ENCODE measurements at regions not wholly inside any gene's neighbourhood (a gene's known extent, or its start where the extent isn't known, plus 50 kb on each side); places are given as distances from the start of the nearest gene placed in this dataset.

GRCh38 chr16:74184839-74185238 lies 111.8 kb upstream of the PSMD7 start:
- Histone ChIP-seq H4K91ac (ENCODE audit: low read depth, low read length) (no peak overlapping the region), H2BK120ac (ENCODE audit: insufficient read depth, low read length, poor library complexity) (no peak overlapping the region), H2AK5ac (ENCODE audit: low read length) (no peak overlapping the region), H3K79me1 (ENCODE audit: low read length) (no peaks in the 10 kb centered on the region), H3K4me1 (ENCODE audit: control insufficient read depth in 1 of 2, insufficient read depth in 2 of 2, low read length in 2 of 2) (no peaks in the 10 kb centered on the region), H2BK5ac (ENCODE audit: low read depth, low read length, poor library complexity) (no peak overlapping the region), H3K79me2 (ENCODE audit: control insufficient read depth, insufficient read depth, low read length, poor library complexity) (no peaks in the 10 kb centered on the region), H2BK12ac (ENCODE audit: low read length) (no peak overlapping the region), H3K4me2 (ENCODE audit: low read length) (no peak overlapping the region), H4K12ac (ENCODE audit: low read depth, low read length) (no peak overlapping the region), H3K9me3 (ENCODE audit: insufficient read depth, low read depth, low read length) (no peaks in the 10 kb centered on the region), H3K36me3 (ENCODE audit: control insufficient read depth in 1 of 2, insufficient read depth in 2 of 2, low read length in 2 of 2) (no peaks in the 10 kb centered on the region), H3K14ac (ENCODE audit: low read length) (no peak overlapping the region), H3K18ac (ENCODE audit: low read length) (no peak overlapping the region), H2AFZ (ENCODE audit: insufficient read depth, low read length, poor library complexity) (no peak overlapping the region), H3K9ac (ENCODE audit: low read length) (no peak overlapping the region), H3K4me3 (ENCODE audit: low read depth, low read length) (no peak overlapping the region), H3K27me3 (ENCODE audit: insufficient read depth, low read length) (no peaks in the 10 kb centered on the region), H3K23ac (ENCODE audit: low read length) (no peak overlapping the region), H3K4ac (ENCODE audit: low read depth, low read length) (no peak overlapping the region), H3K27ac (ENCODE audit: low read depth, low read length) (no peak overlapping the region), H4K8ac (ENCODE audit: low read depth, low read length) (no peak overlapping the region)
- no CpG with 5 or more reads among the region's 5 CpGs for WGBS (ENCODE audit: extremely low coverage, insufficient coverage, insufficient read length)
- DNase-seq = no peak

GRCh38 chr16:74183601-74184360 lies 112.8 kb upstream of the PSMD7 start:
- Histone ChIP-seq H2BK120ac (ENCODE audit: insufficient read depth, low read length, poor library complexity) (no peak overlapping the region), H2BK12ac (ENCODE audit: low read length) (no peak overlapping the region), H4K8ac (ENCODE audit: low read depth, low read length) (no peak overlapping the region), H3K9me3 (ENCODE audit: insufficient read depth, low read depth, low read length) (no peaks in the 10 kb centered on the region), H4K12ac (ENCODE audit: low read depth, low read length) (no peak overlapping the region), H2BK5ac (ENCODE audit: low read depth, low read length, poor library complexity) (no peak overlapping the region), H3K79me2 (ENCODE audit: control insufficient read depth, insufficient read depth, low read length, poor library complexity) (no peaks in the 10 kb centered on the region), H3K4me3 (ENCODE audit: low read depth, low read length) (no peak overlapping the region), H3K18ac (ENCODE audit: low read length) (no peak overlapping the region), H3K4me2 (ENCODE audit: low read length) (no peak overlapping the region), H2AK5ac (ENCODE audit: low read length) (no peak overlapping the region), H3K23ac (ENCODE audit: low read length) (no peak overlapping the region), H2AFZ (ENCODE audit: insufficient read depth, low read length, poor library complexity) (no peak overlapping the region), H3K27ac (ENCODE audit: low read depth, low read length) (no peak overlapping the region), H3K36me3 (ENCODE audit: control insufficient read depth in 1 of 2, insufficient read depth in 2 of 2, low read length in 2 of 2) (no peaks in the 10 kb centered on the region), H3K79me1 (ENCODE audit: low read length) (no peaks in the 10 kb centered on the region), H3K4ac (ENCODE audit: low read depth, low read length) (no peak overlapping the region), H3K4me1 (ENCODE audit: control insufficient read depth in 1 of 2, insufficient read depth in 2 of 2, low read length in 2 of 2) (no peaks in the 10 kb centered on the region), H3K27me3 (ENCODE audit: insufficient read depth, low read length) (no peaks in the 10 kb centered on the region), H3K9ac (ENCODE audit: low read length) (no peak overlapping the region), H3K14ac (ENCODE audit: low read length) (no peak overlapping the region), H4K91ac (ENCODE audit: low read depth, low read length) (no peak overlapping the region)
- no peak for DNase-seq
- no CpG with 5 or more reads among the region's 4 CpGs for WGBS (ENCODE audit: extremely low coverage, insufficient coverage, insufficient read length)

- Histone ChIP-seq H3K18ac (ENCODE audit: low read length) (no peak overlapping the region), H2BK12ac (ENCODE audit: low read length) (no peak overlapping the region), H3K4me3 (ENCODE audit: low read depth, low read length) (no peak overlapping the region), H3K9ac (ENCODE audit: low read length) (no peak overlapping the region), H3K9me3 (ENCODE audit: insufficient read depth, low read depth, low read length) (no peaks in the 10 kb centered on the region), H3K36me3 (ENCODE audit: control insufficient read depth in 1 of 2, insufficient read depth in 2 of 2, low read length in 2 of 2) (no peaks in the 10 kb centered on the region), H3K79me2 (ENCODE audit: control insufficient read depth, insufficient read depth, low read length, poor library complexity) (no peaks in the 10 kb centered on the region), H3K4me1 (ENCODE audit: control insufficient read depth in 1 of 2, insufficient read depth in 2 of 2, low read length in 2 of 2) (no peaks in the 10 kb centered on the region), H3K14ac (ENCODE audit: low read length) (no peak overlapping the region), H3K4ac (ENCODE audit: low read depth, low read length) (no peak overlapping the region), H3K23ac (ENCODE audit: low read length) (no peak overlapping the region), H3K27ac (ENCODE audit: low read depth, low read length) (no peak overlapping the region), H2AK5ac (ENCODE audit: low read length) (no peak overlapping the region), H2BK5ac (ENCODE audit: low read depth, low read length, poor library complexity) (no peak overlapping the region), H3K27me3 (ENCODE audit: insufficient read depth, low read length) (no peaks in the 10 kb centered on the region), H2AFZ (ENCODE audit: insufficient read depth, low read length, poor library complexity) (no peak overlapping the region), H3K4me2 (ENCODE audit: low read length) (no peak overlapping the region), H4K8ac (ENCODE audit: low read depth, low read length) (no peak overlapping the region), H2BK120ac (ENCODE audit: insufficient read depth, low read length, poor library complexity) (no peak overlapping the region), H4K91ac (ENCODE audit: low read depth, low read length) (no peak overlapping the region), H4K12ac (ENCODE audit: low read depth, low read length) (no peak overlapping the region), H3K79me1 (ENCODE audit: low read length) (no peaks in the 10 kb centered on the region)
- DNase-seq = no peak
- WGBS (ENCODE audit: extremely low coverage, insufficient coverage, insufficient read length) = no CpG with 5 or more reads among the region's 8 CpGs
Observed at GRCh38 chr16:74169687-74170376, 126.8 kb upstream of the PSMD7 start.

GRCh38 chr16:74169066-74169465 lies 127.5 kb upstream of the PSMD7 start:
- no peak overlapping the region for H3K4ac ChIP-seq (ENCODE audit: low read depth, low read length)
- H3K18ac ChIP-seq (ENCODE audit: low read length) = no peak overlapping the region
- no peaks in the 10 kb centered on the region for H3K79me1 ChIP-seq (ENCODE audit: low read length)
- no peak overlapping the region for H3K27ac ChIP-seq (ENCODE audit: low read depth, low read length)
- no peak overlapping the region for H3K9ac ChIP-seq (ENCODE audit: low read length)
- no peak overlapping the region for H2AK5ac ChIP-seq (ENCODE audit: low read length)
- H3K4me2 ChIP-seq (ENCODE audit: low read length) = no peak overlapping the region
- H2BK120ac ChIP-seq (ENCODE audit: insufficient read depth, low read length, poor library complexity) = no peak overlapping the region
- H4K8ac ChIP-seq (ENCODE audit: low read depth, low read length) = no peak overlapping the region
- H3K4me3 ChIP-seq (ENCODE audit: low read depth, low read length) = no peak overlapping the region
- H2BK5ac ChIP-seq (ENCODE audit: low read depth, low read length, poor library complexity) = no peak overlapping the region
- no peak overlapping the region for H4K12ac ChIP-seq (ENCODE audit: low read depth, low read length)
- no peaks in the 10 kb centered on the region for H3K9me3 ChIP-seq (ENCODE audit: insufficient read depth, low read depth, low read length)
- H3K4me1 ChIP-seq (ENCODE audit: control insufficient read depth in 1 of 2, insufficient read depth in 2 of 2, low read length in 2 of 2) = no peaks in the 10 kb centered on the region
- no peak overlapping the region for H3K14ac ChIP-seq (ENCODE audit: low read length)
- H3K79me2 ChIP-seq (ENCODE audit: control insufficient read depth, insufficient read depth, low read length, poor library complexity) = no peaks in the 10 kb centered on the region
- no peaks in the 10 kb centered on the region for H3K36me3 ChIP-seq (ENCODE audit: control insufficient read depth in 1 of 2, insufficient read depth in 2 of 2, low read length in 2 of 2)
- no peak overlapping the region for H2BK12ac ChIP-seq (ENCODE audit: low read length)
- no peak for DNase-seq
- no CpG with 5 or more reads among the region's 3 CpGs for WGBS (ENCODE audit: extremely low coverage, insufficient coverage, insufficient read length)
- no peaks in the 10 kb centered on the region for H3K27me3 ChIP-seq (ENCODE audit: insufficient read depth, low read length)
- no peak overlapping the region for H4K91ac ChIP-seq (ENCODE audit: low read depth, low read length)
- H2AFZ ChIP-seq (ENCODE audit: insufficient read depth, low read length, poor library complexity) = no peak overlapping the region
- H3K23ac ChIP-seq (ENCODE audit: low read length) = no peak overlapping the region
